ENCODE measurements at regions not wholly inside any gene's neighbourhood (a gene's known extent, or its start where the extent isn't known, plus 50 kb on each side); places are given as distances from the start of the nearest gene placed in this dataset.

DNA sequence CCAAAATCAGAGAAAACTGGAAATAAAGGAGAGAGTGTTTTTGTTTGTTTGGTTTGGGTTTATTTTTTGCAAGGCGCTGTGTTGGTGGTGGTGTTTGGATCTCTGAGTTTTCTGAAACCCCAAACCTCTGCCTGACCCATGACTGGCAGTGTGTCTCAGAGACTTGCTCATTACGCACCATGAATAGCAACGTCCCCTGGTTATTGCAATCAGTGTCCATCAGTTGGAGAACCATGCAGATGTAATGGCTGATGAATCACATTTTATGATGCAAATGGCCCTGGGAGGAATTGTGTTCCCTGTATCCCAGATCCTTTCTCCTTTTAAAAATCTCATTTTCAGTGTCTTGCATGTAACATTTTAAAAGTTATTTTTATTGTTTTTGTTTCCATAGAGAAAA, 362.8 kb downstream of the PMP22 start:
- no peak for TF ChIP-seq CTCF (IDR thresholded peaks at IDR 0.05)

- TF ChIP-seq CTCF (IDR thresholded peaks at IDR 0.05) = no peak
Observed at GRCh38 chr17:14901376-14901775, 363.8 kb downstream of the PMP22 start.

DNA sequence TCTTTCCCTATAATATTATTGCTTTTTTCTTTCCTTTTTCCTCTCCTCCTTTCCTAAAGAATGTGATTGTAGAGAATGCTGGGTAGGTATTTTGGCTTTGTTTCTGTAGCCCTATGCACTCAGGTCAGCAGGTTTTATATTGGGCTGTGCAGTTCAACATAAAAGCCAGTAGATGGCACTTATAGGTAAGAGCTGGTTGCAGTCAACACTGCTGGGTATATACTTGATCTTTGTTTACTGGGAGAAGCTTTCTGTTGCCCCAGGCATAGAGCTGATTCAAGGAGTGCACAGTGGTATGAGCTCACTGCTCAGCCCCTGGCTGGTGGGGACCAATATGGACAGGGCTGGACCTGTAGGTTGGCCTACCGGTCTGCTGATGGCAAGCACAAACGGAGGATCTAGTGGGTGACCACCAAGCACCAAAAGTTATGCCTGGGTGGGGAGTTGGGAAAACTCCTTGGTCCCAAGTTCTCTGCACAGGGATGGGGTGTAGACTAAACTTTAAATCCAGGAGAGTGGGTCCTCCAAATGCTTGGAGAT, 378.9 kb downstream of the PMP22 start:
- TF ChIP-seq CTCF (IDR thresholded peaks at IDR 0.05) = peak; percentile 45

DNA sequence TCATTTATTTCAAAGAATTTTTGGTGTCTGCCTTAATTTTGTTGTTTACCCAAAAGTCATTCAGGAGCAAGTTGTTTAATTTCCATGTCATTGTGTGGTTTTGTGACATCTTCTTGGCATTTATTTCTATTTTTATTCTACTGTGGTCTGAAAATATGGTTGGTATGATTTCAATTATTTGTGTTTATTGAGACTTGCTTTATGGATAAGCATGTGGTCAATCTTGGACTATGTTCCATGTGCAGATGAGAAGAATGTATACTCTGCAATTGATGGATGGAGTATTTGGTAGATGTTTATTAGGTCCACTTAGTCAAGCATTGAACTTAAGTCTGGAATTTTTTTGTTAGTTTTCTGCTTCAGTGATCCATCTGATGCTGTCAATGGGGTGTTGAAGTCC, 383.0 kb downstream of the PMP22 start:
- no peak for TF ChIP-seq CTCF (IDR thresholded peaks at IDR 0.05)

DNA sequence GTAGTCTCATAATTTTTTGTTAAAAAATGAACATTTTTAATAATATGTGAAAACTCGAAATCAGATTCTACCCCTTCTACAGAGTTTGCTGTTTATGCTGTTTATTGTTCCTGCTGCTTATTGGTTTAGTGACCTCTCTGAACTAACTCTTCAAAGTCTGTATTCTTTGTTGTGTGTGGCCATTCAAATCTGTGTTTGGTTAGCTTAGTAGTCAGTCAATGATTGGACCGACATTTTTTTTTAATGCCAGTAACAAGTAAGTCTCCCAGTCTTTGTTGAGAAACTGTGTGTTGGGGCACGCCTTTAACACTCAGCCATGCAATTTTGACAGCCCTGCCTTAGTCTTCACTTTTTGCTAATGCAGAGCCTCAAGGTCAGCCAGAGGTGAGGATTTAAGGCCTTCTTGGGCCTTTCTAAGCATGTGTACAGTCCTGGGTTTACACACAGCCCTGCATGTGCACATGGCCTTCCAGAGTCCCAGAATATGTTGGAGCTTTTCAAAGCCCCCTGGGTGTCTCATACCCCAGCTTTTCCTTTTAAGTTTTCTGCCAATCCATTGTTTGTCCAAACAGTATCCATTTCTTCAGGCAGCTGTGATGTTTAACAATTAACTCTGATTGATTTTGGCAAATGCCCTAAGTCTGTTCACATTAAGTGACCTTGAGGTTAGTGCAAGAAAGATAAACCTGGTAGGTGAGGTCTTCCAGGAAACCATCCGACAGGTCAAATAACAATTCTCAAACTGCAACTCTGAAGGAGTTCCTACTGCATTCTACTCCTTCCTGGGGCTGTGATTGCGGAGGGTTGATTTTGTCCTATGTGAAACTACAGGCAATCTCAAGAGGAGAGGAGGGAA, 389.3 kb downstream of the PMP22 start:
- TF ChIP-seq CTCF (IDR thresholded peaks at IDR 0.05) = no peak

DNA sequence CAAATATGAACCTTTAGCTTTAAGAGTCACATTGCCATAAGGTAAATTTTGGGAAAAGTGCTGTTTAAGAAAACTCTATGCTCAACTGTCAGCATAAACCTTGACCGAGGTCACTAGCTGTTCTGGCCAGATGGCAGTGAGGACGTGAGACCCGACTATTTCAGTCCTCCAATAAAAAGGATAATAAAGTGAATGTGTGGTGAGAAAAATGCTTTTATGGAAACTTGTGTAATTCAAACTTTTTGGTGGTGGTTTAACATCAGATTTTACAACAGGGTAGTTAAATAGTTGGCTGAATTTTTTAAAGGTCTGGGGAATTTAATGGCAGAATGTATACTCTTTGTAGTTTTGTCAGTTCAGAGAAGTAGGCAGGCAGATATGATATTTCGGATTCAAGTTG, 391.1 kb downstream of the PMP22 start:
- no peak for TF ChIP-seq CTCF (IDR thresholded peaks at IDR 0.05)

- no peak for TF ChIP-seq CTCF (IDR thresholded peaks at IDR 0.05)
Observed at GRCh38 chr17:14873540-14873939, 391.6 kb downstream of the PMP22 start.
